Activated B cell treated with CpG ODN at 0.5 μM for 24 hours (primary cell): ENCODE measurements at regions not wholly inside any gene's neighbourhood (a gene's known extent, or its start where the extent isn't known, plus 50 kb on each side); places are given as distances from the start of the nearest gene placed in this dataset.

ENCODE experiments used
- ATAC-seq: fragments of 200-7000 bp; cut with Tn5 transposase; one replicate; pipeline ENCODE4 v1.10.0; 2021; ENCODE audit warnings: low read depth, mild to moderate bottlenecking, moderate library complexity
- CTCF ChIA-PET: fragments of 350-600 bp; sonication (Branson Sonifier 250); formaldehyde crosslinking; loops from one replicate; lab custom pipeline; 2021; ENCODE audit warnings: antibody characterized with exemption; lab: Charles Lee
- POLR2A ChIA-PET: fragments of 350-600 bp; sonication (Branson Sonifier 250); formaldehyde crosslinking; loops from one replicate; lab custom pipeline; 2021; ENCODE audit warnings: antibody characterized with exemption; lab: Charles Lee
- DNase-seq: peaks from one replicate; pipeline ENCODE4 v3.0.0; 2022
- H3K27ac Mint-ChIP-seq: one replicate; pipeline ENCODE4 v1.8.0; 2020; ENCODE audit warnings: mixed read lengths
- H3K27me3 Mint-ChIP-seq: one replicate; pipeline ENCODE4 v1.8.0; 2021; ENCODE audit warnings: mixed read lengths
- H3K36me3 Mint-ChIP-seq: one replicate; pipeline ENCODE4 v1.8.0; 2021; ENCODE audit warnings: low read depth, mixed read lengths
- H3K4me1 Mint-ChIP-seq: one replicate; pipeline ENCODE4 v1.8.0; 2021; ENCODE audit warnings: mixed read lengths
- H3K4me3 Mint-ChIP-seq: one replicate; pipeline ENCODE4 v1.8.0; 2020; ENCODE audit warnings: mild to moderate bottlenecking, mixed read lengths
- H3K9me3 Mint-ChIP-seq: one replicate; pipeline ENCODE4 v1.8.0; 2020; ENCODE audit warnings: mixed read lengths
- CTCF ChIP-seq: fragments of 200-600 bp; IDR thresholded peaks from one replicate; pipeline ENCODE4 v1.8.0; 2022; ENCODE audit warnings: antibody characterized with exemption, mild to moderate bottlenecking
- intact Hi-C: fragments of 100-400 bp; cut with micrococcal nuclease; formaldehyde crosslinking; loops from one replicate; pipeline ENCODE4 v1.15.1; 2024

- H3K27ac Mint-ChIP-seq, result no peak overlapping the region
- POLR2A ChIA-PET, result no interaction called here
- H3K36me3 Mint-ChIP-seq, result no peaks in the 10 kb centered on the region
- H3K27me3 Mint-ChIP-seq, result no peaks in the 10 kb centered on the region
- no peak overlapping the region for H3K4me3 Mint-ChIP-seq
- DNase-seq, result no peak
- TF ChIP-seq CTCF, result no peak
- no peaks in the 10 kb centered on the region for H3K9me3 Mint-ChIP-seq
- ATAC-seq, result no peak
- intact Hi-C loops, result no loop called here
- H3K4me1 Mint-ChIP-seq, result no peaks in the 10 kb centered on the region
- CTCF ChIA-PET, result no interaction called here
Observed at GRCh38 chr12:77392467-77393088, 327.2 kb upstream of the E2F7 start.

- intact Hi-C loops, result no loop called here
- H3K27ac Mint-ChIP-seq, result no peak overlapping the region
Observed at GRCh38 chr12:77388445-77389265, 323.3 kb upstream of the E2F7 start.

GRCh38 chr12:77387671-77388070 is 322.3 kb upstream of the E2F7 start:
- ATAC-seq (no peak), DNase-seq (no peak)
- H3K4me3 Mint-ChIP-seq, result no peak overlapping the region
- H3K4me1 Mint-ChIP-seq, result no peaks in the 10 kb centered on the region
- no peaks in the 10 kb centered on the region for H3K27me3 Mint-ChIP-seq
- POLR2A ChIA-PET, result no interaction called here
- H3K9me3 Mint-ChIP-seq, result no peaks in the 10 kb centered on the region
- CTCF ChIA-PET, result no interaction called here
- intact Hi-C loops, result no loop called here
- H3K36me3 Mint-ChIP-seq, result no peaks in the 10 kb centered on the region
- no peak overlapping the region for H3K27ac Mint-ChIP-seq
- no peak for TF ChIP-seq CTCF

More at GRCh38 chr12:77388445-77389265, 323.3 kb upstream of the E2F7 start:
- ChIA-PET CTCF (no interaction called here), POLR2A (no interaction called here)
- ATAC-seq, result no peak
- H3K36me3 Mint-ChIP-seq, result no peaks in the 10 kb centered on the region
- no peak for DNase-seq
- no peaks in the 10 kb centered on the region for H3K27me3 Mint-ChIP-seq
- TF ChIP-seq CTCF, result no peak
- no peaks in the 10 kb centered on the region for H3K9me3 Mint-ChIP-seq
- no peak overlapping the region for H3K4me3 Mint-ChIP-seq
- no peaks in the 10 kb centered on the region for H3K4me1 Mint-ChIP-seq

- TF ChIP-seq CTCF, result no peak
Observed at GRCh38 chr12:77387214-77387613, 321.8 kb upstream of the E2F7 start.

GRCh38 chr12:77384941-77385340 is 319.6 kb upstream of the E2F7 start:
- Mint-ChIP-seq H3K27ac (no peak overlapping the region), H3K27me3 (no peaks in the 10 kb centered on the region), H3K36me3 (no peaks in the 10 kb centered on the region), H3K4me3 (no peak overlapping the region), H3K9me3 (no peaks in the 10 kb centered on the region), H3K4me1 (no peaks in the 10 kb centered on the region)
- TF ChIP-seq CTCF, result no peak
- intact Hi-C loops, result no loop called here
- ATAC-seq, result no peak
- no peak for DNase-seq
- POLR2A ChIA-PET, result no interaction called here
- CTCF ChIA-PET, result no interaction called here

More at GRCh38 chr12:77387214-77387613, 321.8 kb upstream of the E2F7 start:
- DNase-seq, result no peak
- H3K27ac Mint-ChIP-seq, result no peak overlapping the region
- H3K36me3 Mint-ChIP-seq, result no peaks in the 10 kb centered on the region
- ATAC-seq, result no peak
- H3K27me3 Mint-ChIP-seq, result no peaks in the 10 kb centered on the region
- ChIA-PET POLR2A (no interaction called here), CTCF (no interaction called here)
- H3K9me3 Mint-ChIP-seq, result no peaks in the 10 kb centered on the region
- intact Hi-C loops, result no loop called here
- no peaks in the 10 kb centered on the region for H3K4me1 Mint-ChIP-seq
- H3K4me3 Mint-ChIP-seq, result no peak overlapping the region
